HS-5 (cell line): ENCODE measurements at regions not wholly inside any gene's neighbourhood (a gene's known extent, or its start where the extent isn't known, plus 50 kb on each side); places are given as distances from the start of the nearest gene placed in this dataset.
"Not testable (repeated sequence)": the region's sequence is repeated elsewhere in the genome, so short reads cannot be mapped to it uniquely, and the experiment has no call there.

ENCODE experiments used
- DNase-seq: peaks from one replicate; pipeline ENCODE4 v3.0.0-alpha.2; 2012; ENCODE audit warnings: low read depth

GRCh38 chr11:25615069-25615468 lies 716.9 kb upstream of the ANO3 start:
- no peak for DNase-seq

DNA sequence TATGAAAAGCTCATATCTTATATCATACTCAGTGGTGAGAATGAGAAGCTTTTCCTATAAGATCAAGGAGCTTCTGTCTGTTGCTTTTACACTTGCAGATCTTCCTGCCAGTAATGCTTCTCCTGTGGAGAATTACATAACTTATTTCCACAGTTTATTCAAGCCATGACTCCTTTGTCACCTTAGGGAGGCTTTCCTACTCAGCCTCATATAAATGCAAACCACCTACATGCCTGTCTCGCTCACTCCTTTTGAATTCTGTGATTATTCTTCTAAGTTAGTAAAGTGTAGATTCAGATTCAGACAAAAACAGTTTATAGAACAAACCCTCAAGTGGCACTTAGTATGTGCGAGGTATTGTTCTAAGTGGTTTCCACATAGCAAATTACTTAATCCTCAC lies 716.1 kb upstream of the ANO3 start:
- no peak for DNase-seq

- DNase-seq, result no peak
Measured at GRCh38 chr11:25625094-25625493, 706.8 kb upstream of the ANO3 start.

DNA sequence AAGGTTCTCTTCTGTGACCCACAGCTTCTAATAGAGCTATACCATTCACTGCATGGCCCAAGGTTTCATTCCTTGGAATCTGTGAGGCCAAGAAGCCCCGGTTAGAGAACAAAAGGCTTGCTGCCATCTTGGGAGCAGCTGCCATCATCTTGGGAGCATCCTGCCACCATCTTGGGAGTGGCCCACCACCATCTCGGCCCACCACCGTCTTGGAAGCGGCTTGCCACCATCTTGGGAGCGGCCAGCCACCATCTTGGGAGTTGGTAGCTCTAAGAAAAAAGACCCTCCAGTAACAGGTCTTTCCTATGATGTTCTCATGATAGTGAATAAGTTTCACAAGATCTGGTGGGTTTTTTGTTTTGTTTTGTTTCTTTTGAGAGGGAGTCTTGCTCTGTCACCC lies 703.9 kb upstream of the ANO3 start:
- no peak for DNase-seq

GRCh38 chr11:25633230-25633629 lies 698.7 kb upstream of the ANO3 start:
- no peak for DNase-seq

DNA sequence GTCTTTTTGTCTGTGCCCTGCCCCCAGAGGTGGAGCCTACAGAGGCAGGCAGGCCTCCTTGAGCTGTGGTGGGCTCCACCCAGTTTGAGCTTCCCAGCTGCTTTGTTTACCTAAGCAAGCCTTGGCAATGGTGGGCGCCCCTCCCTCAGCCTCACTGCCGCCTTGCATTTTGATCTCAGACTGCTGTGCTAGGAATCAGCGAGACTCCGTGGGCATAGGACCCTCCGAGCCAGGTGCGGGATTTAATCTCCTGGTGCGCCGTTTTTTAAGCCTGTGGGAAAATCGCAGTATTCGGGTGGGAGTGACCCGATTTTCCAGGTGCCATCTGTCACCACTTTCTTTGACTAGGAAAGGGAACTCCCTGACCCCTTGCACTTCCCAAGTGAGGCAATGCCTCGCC lies 682.7 kb upstream of the ANO3 start:
- DNase-seq, result not testable (repeated sequence)

DNA sequence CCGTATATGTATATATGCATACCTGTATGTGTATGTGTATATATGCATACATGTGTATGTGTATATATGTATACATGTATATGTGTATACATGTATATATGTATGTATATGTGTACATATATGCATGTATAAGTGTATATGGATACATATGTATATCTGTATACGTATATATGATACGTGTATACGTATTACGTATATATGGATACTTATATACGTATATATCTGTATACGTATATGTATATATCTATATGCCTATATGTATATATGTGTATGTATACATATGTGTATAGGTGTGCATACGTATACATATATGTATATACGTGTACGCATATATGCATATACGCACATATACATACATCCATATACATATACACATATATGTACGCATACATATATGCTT lies 681.6 kb upstream of the ANO3 start:
- DNase-seq, result no peak

DNA sequence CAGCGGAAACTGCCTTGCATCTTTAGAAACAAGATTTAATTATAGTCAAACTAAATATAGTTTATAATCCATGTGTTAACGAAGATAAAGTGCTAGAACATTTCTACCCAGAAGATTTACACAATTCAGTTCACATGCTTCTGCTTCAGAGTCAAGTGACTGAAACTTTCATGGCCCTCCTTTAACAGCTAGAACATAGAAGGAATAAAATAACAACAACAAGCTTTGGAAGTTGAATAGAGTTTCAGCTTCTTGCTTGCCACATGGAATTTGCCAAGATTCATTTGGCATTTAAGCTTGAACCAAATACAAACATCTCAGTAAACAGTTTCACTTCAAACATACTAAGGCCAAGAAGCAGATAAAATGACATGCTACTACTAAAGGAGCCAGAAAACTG lies 676.3 kb upstream of the ANO3 start:
- DNase-seq, result no peak

DNA sequence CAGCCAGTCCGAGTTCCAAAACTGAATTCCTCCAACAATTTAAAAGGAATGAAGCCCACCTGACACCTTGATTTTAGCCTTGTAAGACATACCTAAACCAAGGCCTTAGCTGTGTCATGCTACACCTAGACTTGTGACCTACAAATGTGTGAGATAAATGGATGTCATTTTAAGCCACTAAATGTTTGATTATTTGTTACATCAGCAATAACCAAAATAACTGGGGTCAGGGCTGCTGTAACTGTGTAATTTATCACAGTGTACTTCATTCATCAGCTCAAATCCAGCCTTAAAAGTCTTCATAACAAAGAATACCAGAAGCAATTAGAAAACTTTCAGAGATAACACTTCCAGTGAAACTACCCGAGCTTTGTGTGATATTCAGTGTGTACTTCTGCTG lies 673.0 kb upstream of the ANO3 start:
- DNase-seq, result no peak

- DNase-seq, result no peak
Measured at GRCh38 chr11:25659706-25660105, 672.2 kb upstream of the ANO3 start.

- DNase-seq, result no peak
Measured at GRCh38 chr11:25667871-25668270, 664.1 kb upstream of the ANO3 start.

DNA sequence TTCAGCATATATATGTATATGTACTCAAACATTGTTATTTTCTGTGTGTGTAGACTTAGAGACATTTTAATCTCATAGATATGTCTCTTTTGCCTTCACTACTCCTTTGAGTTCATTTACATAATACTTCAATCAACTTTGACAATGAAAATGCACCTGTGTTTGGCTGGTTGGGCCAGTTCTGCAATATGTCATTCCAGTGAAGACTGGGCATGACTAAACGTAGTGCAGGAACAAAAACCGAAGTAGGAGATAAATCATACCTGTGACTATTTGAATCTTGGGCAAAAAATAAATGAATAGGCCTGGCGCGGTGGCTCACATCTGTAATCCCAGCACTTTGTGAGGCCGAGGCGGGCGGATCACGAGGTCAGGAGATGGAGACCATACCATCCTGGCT lies 640.0 kb upstream of the ANO3 start:
- DNase-seq, result no peak

DNA sequence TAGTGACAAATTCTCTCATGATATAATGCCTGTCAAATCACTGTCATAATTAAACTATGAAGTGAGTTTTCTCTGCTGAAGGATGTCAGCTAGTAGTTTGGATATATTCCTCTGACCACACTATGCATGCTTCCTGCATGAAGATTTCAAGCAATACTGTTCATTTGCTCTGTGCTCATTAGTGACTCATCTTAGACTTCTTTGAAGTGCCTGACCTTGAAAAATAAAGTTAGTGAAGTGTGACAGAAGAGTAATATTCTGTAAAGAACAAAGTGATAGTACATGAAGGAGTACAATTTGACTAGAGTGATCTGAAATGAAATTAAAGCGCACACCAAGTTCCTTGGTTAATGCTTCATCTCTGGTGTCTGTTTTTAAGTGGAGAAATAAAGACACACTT lies 629.5 kb upstream of the ANO3 start:
- no peak for DNase-seq

DNA sequence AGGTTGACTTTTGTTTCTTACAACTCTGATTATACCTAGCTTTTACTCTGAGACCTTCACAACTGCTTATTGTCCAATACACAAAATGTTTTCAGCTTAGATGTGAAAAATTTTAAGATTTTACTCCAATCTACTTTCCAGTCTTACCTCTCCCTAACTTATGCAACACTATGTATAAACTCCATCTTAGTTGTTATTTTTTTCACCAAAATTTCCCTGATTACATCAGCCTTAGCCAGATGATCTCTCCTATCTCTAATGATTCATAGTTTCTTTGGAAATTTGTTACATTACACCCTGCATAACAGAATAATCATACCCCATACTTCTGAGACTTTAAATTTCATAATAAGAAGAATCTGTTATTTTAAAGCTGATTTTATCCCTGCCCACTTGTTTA lies 621.0 kb upstream of the ANO3 start:
- DNase-seq, result no peak

DNA sequence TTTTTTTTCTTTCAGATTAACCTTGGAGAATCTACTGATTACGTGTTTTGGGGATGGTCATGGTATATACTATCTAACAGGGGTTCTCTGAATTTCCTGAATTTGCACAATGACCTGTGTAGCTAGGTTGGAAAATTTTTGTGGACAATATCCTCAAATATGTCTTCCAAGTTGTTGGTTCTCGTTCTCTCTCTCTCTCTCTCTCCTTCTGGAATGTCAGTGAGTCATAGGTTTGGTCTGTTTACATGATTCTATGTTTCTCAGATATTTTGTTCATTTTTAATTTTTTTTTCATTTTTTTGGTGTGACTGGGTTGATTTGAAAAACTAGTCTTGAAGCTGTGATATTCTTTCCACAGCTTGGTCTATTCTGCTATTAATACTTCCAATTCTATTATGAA lies 604.0 kb upstream of the ANO3 start:
- DNase-seq, result no peak

DNA sequence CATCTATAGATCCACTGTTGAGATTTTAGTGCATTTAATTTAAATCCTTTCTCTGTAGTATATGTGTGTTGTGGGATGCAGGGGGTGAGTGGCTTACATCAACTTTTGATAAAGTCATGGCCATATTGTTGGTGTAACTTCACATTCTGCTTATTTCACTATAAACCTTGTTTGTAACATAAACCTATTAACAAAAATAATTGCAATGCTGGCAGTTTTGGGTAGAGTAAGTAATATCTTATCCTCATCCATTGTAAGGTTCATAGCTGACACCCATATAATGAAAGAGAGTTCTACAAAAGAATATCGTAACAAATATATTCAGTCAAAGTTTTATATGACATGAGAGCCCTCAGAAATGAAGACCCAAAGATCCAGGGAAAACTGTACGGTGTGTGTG lies 601.7 kb upstream of the ANO3 start:
- no peak for DNase-seq

DNA sequence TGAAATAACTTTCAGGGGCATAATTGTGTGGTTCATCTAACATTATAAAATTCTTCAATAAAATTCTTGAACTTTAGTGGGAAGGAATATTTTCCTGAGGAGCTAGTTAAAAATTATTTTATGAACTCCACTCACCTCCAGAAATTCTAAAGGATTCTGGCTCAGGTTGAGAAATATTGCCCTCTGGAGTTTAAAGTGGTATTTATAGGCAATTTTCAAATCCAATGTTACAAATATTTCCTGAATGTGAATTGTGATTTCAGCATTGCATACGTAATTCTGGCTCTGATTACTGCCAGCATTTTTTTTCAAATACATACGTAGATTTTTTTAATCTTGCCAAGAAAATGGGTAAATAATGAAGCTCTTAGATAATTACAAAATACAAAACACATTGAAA lies 598.2 kb upstream of the ANO3 start:
- no peak for DNase-seq

DNA sequence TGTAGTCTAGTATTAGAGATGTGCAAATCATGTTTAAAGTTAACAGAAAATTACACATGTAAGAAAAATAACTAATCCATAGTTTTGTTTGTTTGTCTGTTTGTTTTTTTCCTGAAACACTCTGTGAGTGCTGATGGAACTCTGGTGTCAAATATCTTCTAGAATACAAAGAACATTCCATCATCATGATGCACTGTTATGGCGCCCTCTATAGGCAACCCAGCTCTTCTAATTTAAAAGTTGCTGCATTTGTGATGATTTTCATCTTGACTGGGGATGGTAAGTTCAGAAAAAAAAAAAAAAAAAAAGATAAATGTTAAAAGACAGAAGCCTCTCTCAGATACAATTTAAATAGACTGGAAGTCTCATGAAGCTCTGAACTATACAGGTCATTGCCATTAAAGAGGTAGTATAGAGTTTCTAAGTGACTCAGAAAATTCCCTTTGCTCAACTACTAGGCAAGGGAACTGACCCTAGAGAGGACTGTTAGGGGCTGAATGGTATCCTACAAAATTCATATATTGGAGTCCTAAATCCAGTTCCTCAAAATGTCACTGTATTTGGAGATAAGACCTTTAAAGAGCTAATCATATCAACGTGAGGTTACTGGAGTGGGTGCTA lies 597.2 kb upstream of the ANO3 start:
- peak; percentile 44 for DNase-seq

DNA sequence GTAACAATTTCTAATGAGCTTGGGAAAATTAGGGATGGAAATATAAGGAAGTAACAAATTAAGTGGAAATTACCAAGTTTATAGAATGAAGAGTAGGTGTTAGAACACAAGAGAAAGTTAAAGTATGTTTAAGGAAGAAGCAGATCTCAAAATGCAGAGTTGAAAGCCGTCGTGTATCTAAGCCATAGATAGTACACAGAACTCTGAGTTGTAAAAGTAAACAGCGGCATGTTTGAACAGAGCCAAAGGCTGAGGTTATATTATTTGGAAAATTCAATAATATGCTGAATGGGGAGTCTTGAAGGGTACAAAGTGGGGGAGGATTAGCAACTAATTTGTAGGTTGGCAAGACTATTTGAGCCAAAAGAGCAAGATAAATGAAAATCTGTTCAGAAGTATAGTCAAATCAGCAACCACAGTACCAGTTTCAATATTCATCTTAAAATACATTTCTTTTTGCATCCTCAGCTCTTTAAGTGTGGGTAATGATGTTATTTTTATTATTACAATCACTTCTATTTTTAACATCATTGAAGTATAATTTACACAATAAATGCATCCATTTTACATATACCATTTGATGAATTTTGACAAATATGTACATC lies 594.8 kb upstream of the ANO3 start:
- no peak for DNase-seq

GRCh38 chr11:25741886-25742285 lies 590.0 kb upstream of the ANO3 start:
- DNase-seq, result no peak

DNA sequence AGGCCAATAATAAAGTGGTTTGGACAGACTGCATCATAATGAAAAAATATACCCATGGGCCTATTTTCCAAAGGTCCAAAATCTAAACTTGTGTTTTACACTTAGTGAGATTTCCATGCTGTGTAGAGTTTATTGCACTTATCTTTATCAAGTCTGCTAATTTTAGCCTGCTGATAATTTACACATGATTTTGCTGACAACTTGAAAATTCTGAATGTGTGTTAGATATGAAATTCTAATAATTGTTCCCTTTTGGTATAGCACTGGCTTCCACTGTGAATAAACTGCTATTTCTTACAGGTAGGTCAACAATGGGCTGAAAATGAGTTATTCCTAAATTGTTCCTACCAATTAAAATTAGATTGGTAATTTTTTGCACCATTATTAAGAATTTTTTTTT lies 589.1 kb upstream of the ANO3 start:
- no peak for DNase-seq

- no peak for DNase-seq
Measured at GRCh38 chr11:25755381-25755780, 576.5 kb upstream of the ANO3 start.

DNA sequence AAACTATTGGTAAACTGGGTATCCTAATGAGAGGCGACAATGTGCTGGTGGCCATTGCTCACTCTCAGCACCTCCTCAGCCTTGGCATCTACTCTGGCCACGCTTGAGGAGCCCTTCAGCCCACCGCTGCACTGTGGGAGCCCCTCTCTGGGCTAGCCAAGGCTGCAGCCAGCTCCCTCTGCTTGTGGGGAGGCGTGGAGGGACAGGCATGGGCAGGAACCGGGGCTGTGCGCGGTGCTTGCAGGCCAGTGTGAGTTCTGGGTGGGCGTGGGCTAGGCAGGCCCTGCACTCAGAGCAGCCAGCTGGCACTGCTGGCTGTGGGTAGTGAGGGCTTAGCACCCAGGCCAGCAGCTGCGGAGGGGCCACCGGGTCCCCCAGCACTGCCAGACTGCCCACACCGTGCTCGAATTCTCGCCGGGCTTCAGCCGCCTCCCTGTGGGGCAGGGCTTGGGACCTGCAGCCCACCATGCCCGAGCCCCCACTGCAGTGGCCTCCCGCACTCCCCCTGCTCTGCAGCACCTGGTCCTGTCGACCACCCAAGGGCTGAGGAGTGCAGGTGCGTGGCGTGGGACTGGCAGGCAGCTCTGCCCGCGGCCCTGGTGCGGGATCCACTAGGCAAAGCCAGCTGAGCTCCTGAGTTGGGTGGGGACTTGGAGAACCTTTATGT lies 575.9 kb upstream of the ANO3 start:
- DNase-seq, result no peak

GRCh38 chr11:25758145-25758661 lies 573.7 kb upstream of the ANO3 start:
- no peak for DNase-seq
